ENCODE measurements at regions not wholly inside any gene's neighbourhood (a gene's known extent, or its start where the extent isn't known, plus 50 kb on each side); places are given as distances from the start of the nearest gene placed in this dataset.

GRCh38 chr15:45892182-45892581 lies 257.4 kb downstream of the SQOR start:
- no peaks in the 10 kb centered on the region for H3K36me3 ChIP-seq
- ATAC-seq, result no peak
- intact Hi-C loops (cut with DNase I), result no loop called here
- no peaks in the 10 kb centered on the region for H3K27me3 ChIP-seq (ENCODE audit: low read depth)
- no peak for DNase-seq
- H3K4me1 ChIP-seq, result no peaks in the 10 kb centered on the region
- H3K9me3 ChIP-seq, result no peaks in the 10 kb centered on the region
- H3K27ac ChIP-seq, result no peak overlapping the region
- no peak overlapping the region for H3K4me3 ChIP-seq
- TF ChIP-seq CTCF (IDR thresholded peaks at IDR 0.05), result no peak

GRCh38 chr15:45903283-45903682 lies 268.5 kb downstream of the SQOR start:
- intact Hi-C loops (cut with DNase I), result no loop called here

GRCh38 chr15:45904019-45904418 lies 269.2 kb downstream of the SQOR start:
- no peak for ATAC-seq
- intact Hi-C loops (cut with DNase I), result no loop called here
- no peak for TF ChIP-seq CTCF (IDR thresholded peaks at IDR 0.05)
- no peak overlapping the region for H3K4me3 ChIP-seq
- no peak for DNase-seq
- H3K9me3 ChIP-seq, result no peaks in the 10 kb centered on the region
- no peaks in the 10 kb centered on the region for H3K36me3 ChIP-seq
- no peaks in the 10 kb centered on the region for H3K27me3 ChIP-seq (ENCODE audit: low read depth)
- H3K27ac ChIP-seq, result no peak overlapping the region
- H3K4me1 ChIP-seq, result no peaks in the 10 kb centered on the region

More at GRCh38 chr15:45903283-45903682, 268.5 kb downstream of the SQOR start:
- Histone ChIP-seq H3K9me3 (no peaks in the 10 kb centered on the region), H3K27me3 (ENCODE audit: low read depth) (no peaks in the 10 kb centered on the region), H3K4me3 (no peak overlapping the region), H3K4me1 (no peaks in the 10 kb centered on the region), H3K36me3 (no peaks in the 10 kb centered on the region), H3K27ac (no peak overlapping the region)
- ATAC-seq (no peak), DNase-seq (no peak)
- no peak for TF ChIP-seq CTCF (IDR thresholded peaks at IDR 0.05)

- no peak for ATAC-seq
- DNase-seq, result no peak
- no peaks in the 10 kb centered on the region for H3K36me3 ChIP-seq
- peaks cover 6% of the 10 kb centered on the region for H3K9me3 ChIP-seq
- intact Hi-C loops (cut with DNase I), result no loop called here
- H3K27ac ChIP-seq, result no peak overlapping the region
- H3K4me1 ChIP-seq, result no peaks in the 10 kb centered on the region
- no peaks in the 10 kb centered on the region for H3K27me3 ChIP-seq (ENCODE audit: low read depth)
- H3K4me3 ChIP-seq, result no peak overlapping the region
- no peak for TF ChIP-seq CTCF (IDR thresholded peaks at IDR 0.05)
Observed at GRCh38 chr15:45906230-45906629, 271.4 kb downstream of the SQOR start.

- no peak for TF ChIP-seq CTCF (IDR thresholded peaks at IDR 0.05)
- intact Hi-C loops (cut with DNase I), result no loop called here
Observed at GRCh38 chr15:45910671-45911070, 275.8 kb downstream of the SQOR start.

GRCh38 chr15:45913451-45913850 lies 278.6 kb downstream of the SQOR start:
- Histone ChIP-seq H3K27ac (no peak overlapping the region), H3K4me1 (no peaks in the 10 kb centered on the region), H3K27me3 (ENCODE audit: low read depth) (no peaks in the 10 kb centered on the region), H3K4me3 (no peak overlapping the region), H3K9me3 (peaks cover 6% of the 10 kb centered on the region), H3K36me3 (no peaks in the 10 kb centered on the region)
- no peak for TF ChIP-seq CTCF (IDR thresholded peaks at IDR 0.05)
- intact Hi-C loops (cut with DNase I), result no loop called here
- DNase-seq (no peak), ATAC-seq (no peak)

More at GRCh38 chr15:45910671-45911070, 275.8 kb downstream of the SQOR start:
- H3K27me3 ChIP-seq (ENCODE audit: low read depth), result no peaks in the 10 kb centered on the region
- DNase-seq, result no peak
- ATAC-seq, result no peak
- peaks cover 6% of the 10 kb centered on the region for H3K9me3 ChIP-seq
- no peak overlapping the region for H3K4me3 ChIP-seq
- no peaks in the 10 kb centered on the region for H3K36me3 ChIP-seq
- H3K27ac ChIP-seq, result no peak overlapping the region
- H3K4me1 ChIP-seq, result no peaks in the 10 kb centered on the region

All from lower lobe of right lung (tissue), 2 donors.